ENCODE measurements at regions not wholly inside any gene's neighbourhood (a gene's known extent, or its start where the extent isn't known, plus 50 kb on each side); places are given as distances from the start of the nearest gene placed in this dataset.

- TF ChIP-seq CTCF (IDR thresholded peaks at IDR 0.05; ENCODE audit: insufficient read depth, low read length) = no peak
- no peak for DNase-seq (ENCODE audit: low read depth)
- H3K4me3 ChIP-seq (ENCODE audit: low read depth, low read length) = no peak overlapping the region
Observed at GRCh38 chr9:127553793-127554192, 58.3 kb upstream of the STXBP1 start.

- no peak for TF ChIP-seq CTCF (IDR thresholded peaks at IDR 0.05; ENCODE audit: insufficient read depth, low read length)
- H3K4me3 ChIP-seq (ENCODE audit: low read depth, low read length) = no peak overlapping the region
- DNase-seq (ENCODE audit: low read depth) = no peak
Observed at GRCh38 chr9:127554966-127555839, 56.9 kb upstream of the STXBP1 start.

DNA sequence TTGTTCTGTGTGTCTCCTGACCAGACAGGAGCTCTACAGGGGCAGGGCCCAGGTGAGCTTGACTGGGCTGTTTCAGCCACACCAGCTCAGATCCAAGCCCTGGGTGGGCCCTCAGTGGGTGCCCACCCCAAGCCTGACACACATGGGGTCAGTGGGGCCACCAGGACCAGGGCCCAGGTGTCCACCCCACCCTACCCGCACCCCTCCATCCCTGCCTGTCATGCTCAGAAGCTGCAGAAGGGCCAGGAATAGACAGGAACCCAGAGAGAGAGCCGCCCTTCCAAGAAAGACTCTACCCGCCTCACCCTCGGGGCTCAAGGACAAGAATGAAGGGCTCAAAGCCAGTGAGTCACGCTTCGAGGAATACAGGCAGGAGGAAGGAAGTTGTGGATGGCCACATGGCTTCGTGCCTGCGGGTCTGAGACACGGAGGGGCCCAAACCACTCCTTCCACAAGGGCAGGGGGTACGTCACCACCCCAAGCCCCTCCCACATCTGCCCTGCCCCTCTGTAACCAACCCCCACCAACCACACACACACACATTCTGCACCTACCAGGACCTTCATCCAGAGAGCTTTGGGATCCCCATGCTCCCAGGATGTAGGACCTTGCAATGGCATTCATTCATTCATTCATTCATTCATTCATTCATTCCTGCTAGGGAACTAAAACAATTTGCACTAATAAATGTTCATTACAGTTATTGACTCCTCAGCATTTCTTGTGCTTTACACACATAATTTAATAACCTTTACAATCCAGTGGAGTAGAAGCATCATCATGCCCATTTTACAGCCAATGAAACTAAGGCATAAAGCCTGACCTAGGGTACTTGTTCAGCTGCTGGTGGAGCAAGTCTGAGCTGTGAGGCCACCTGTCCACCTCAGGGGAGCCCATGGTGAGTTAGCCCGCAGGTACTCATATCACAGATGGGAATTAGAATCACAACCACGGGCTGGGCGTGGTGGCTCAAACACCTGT is 55.9 kb upstream of the STXBP1 start:
- TF ChIP-seq CTCF (IDR thresholded peaks at IDR 0.05; ENCODE audit: insufficient read depth, low read length) = no peak
- H3K4me3 ChIP-seq (ENCODE audit: low read depth, low read length) = no peak overlapping the region
- DNase-seq (ENCODE audit: low read depth) = peak; percentile 94

- no peak for TF ChIP-seq CTCF (IDR thresholded peaks at IDR 0.05; ENCODE audit: insufficient read depth, low read length)
- DNase-seq (ENCODE audit: low read depth) = no peak
Observed at GRCh38 chr9:127556871-127557270, 55.2 kb upstream of the STXBP1 start.

GRCh38 chr9:127557466-127557869 is 54.6 kb upstream of the STXBP1 start:
- no peak overlapping the region for H3K4me3 ChIP-seq (ENCODE audit: low read depth, low read length)
- peak; percentile 72 for DNase-seq (ENCODE audit: low read depth)
- no peak for TF ChIP-seq CTCF (IDR thresholded peaks at IDR 0.05; ENCODE audit: insufficient read depth, low read length)

More at GRCh38 chr9:127556871-127557270, 55.2 kb upstream of the STXBP1 start:
- peak overlapping the region; percentile 9 for H3K4me3 ChIP-seq (ENCODE audit: low read depth, low read length)

DNA sequence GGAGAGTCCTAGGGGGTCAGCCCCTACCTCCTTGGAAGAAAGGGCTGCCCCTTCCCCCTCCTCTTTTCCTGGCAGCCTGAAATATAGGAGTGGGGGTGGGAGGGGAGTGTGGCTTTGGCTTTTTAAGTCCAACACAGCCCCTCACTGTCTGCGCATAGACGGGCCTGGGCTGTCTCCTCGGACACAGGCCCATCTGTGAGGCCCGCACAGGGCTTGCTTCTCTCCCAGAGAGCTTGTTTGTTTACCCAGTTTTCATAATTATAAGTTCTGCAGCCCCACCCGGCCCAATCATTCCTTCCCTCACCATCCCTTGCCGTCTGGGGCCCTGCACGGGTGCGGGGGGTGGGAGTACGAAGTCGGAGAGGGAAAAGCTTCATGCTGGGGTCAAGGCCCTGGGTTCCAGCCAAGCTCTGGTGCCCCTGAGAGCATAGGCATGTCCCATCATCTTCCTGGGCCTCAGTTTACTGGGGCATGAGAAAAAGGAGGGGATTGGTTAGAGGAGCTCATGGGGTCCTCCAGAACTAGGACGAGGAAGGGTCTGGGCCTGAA is 54.0 kb upstream of the STXBP1 start:
- TF ChIP-seq CTCF (IDR thresholded peaks at IDR 0.05; ENCODE audit: insufficient read depth, low read length) = no peak
- peak overlapping the region; percentile 5 for H3K4me3 ChIP-seq (ENCODE audit: low read depth, low read length)
- DNase-seq (ENCODE audit: low read depth) = no peak
